GM12864 (cell line): ENCODE measurements at regions not wholly inside any gene's neighbourhood (a gene's known extent, or its start where the extent isn't known, plus 50 kb on each side); places are given as distances from the start of the nearest gene placed in this dataset.

Experiments used
- DNase-seq: peaks from one replicate; pipeline ENCODE4 v3.0.0-alpha.2; 2011; ENCODE audit warnings: low read depth
- H3K4me3 ChIP-seq: 2 replicates; pipeline ENCODE4 v1.5.1; 2011; ENCODE audit warnings: mild to moderate bottlenecking, low read depth, low read length, control low read depth
- CTCF ChIP-seq: IDR thresholded peaks from 2 replicates; pipeline ENCODE4 v1.5.1; 2011; ENCODE audit warnings: low read depth, mild to moderate bottlenecking, moderate library complexity, low read length, control low read depth, inconsistent platforms; ENCODE audit errors: missing control alignments

- no peak overlapping the region for H3K4me3 ChIP-seq
- no peak for DNase-seq
- no peak for TF ChIP-seq CTCF
Measured at GRCh38 chr16:52709306-52709705, 162.4 kb upstream of the TOX3 start.

GRCh38 chr16:52708476-52708875, 161.5 kb upstream of the TOX3 start:
- no peak for TF ChIP-seq CTCF
- no peak overlapping the region for H3K4me3 ChIP-seq
- DNase-seq = no peak

GRCh38 chr16:52707676-52708337, 160.9 kb upstream of the TOX3 start:
- TF ChIP-seq CTCF = no peak
- DNase-seq = no peak

GRCh38 chr16:52705122-52705521, 158.2 kb upstream of the TOX3 start:
- no peak overlapping the region for H3K4me3 ChIP-seq
- no peak for DNase-seq
- TF ChIP-seq CTCF = no peak

More at GRCh38 chr16:52707676-52708337, 160.9 kb upstream of the TOX3 start:
- H3K4me3 ChIP-seq = no peak overlapping the region

DNA sequence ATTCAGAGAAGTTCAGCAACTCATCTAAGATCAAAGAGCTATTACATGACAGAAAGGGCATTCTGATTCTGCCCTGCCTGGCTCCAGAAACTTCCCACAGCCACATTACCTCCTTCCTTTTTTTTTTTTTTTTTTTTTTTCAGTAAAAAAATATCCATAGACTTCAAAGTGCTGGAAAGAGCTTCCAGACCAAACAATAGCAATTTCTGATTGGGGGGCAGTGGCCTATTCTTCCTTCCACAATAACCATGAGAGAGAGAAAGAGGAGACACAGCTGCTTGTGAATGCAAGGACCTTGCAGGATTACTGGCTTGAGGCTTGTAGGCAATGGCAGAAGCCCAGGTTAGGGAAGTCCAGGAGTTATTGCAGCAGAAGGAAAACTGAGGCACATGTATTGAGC, 151.0 kb upstream of the TOX3 start:
- no peak for TF ChIP-seq CTCF
- no peak for DNase-seq

GRCh38 chr16:52696126-52696525, 149.2 kb upstream of the TOX3 start:
- no peak for DNase-seq
- TF ChIP-seq CTCF = no peak

More for the DNA sequence above, 151.0 kb upstream of the TOX3 start:
- no peak overlapping the region for H3K4me3 ChIP-seq

DNA sequence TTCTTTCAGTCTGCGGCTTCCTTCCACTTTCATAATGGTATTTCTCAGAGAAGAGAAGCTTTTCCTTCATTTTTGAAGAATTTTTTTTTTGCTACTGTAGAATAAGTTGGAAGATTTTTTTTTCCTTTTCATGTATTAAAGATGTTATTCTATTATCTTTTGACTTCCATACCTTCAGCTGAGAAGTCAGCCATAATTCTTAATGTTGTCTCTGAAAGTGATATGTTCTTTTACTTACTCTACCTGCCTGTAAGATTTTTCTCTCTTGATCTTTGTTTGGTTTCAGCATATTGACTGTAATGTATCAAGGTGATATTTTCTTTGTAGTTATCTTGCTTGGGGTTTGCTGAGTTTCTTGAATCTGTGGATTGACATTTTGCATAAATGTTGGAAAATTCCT, 143.5 kb upstream of the TOX3 start:
- no peak overlapping the region for H3K4me3 ChIP-seq
- no peak for TF ChIP-seq CTCF
- no peak for DNase-seq

More at GRCh38 chr16:52696126-52696525, 149.2 kb upstream of the TOX3 start:
- H3K4me3 ChIP-seq = no peak overlapping the region
